ENCODE measurements at regions not wholly inside any gene's neighbourhood (a gene's known extent, or its start where the extent isn't known, plus 50 kb on each side); places are given as distances from the start of the nearest gene placed in this dataset.

DNA sequence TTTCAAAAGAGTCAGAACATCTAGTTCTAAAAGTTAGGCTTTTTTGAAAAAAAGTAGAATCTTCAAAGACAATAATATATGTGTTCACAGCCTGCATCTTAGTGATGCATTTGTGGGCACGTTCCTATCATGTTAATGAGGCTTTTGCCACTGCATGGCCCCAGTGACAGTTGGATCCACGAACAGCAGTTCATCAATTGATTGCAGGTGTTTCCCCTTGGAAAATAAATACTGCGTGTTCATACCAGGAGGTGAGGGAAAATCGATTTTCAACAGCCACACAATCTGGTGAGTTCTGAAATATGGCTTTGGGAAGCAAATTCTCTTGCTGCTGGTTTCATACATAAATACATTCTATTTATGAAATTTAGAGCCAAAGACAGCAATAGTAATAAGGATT is 343.8 kb upstream of the SLC10A2 start:
- no peak for TF ChIP-seq CTCF (IDR thresholded peaks at IDR 0.05; ENCODE audit: poor library complexity)
- no peak for TF ChIP-seq EZH2 (IDR thresholded peaks at IDR 0.05; ENCODE audit: borderline replicate concordance)
- no peak for TF ChIP-seq EZH2phosphoT487 (IDR thresholded peaks at IDR 0.05; ENCODE audit: low read depth, severe bottlenecking, unreplicated experiment)

Measured in hepatocyte (in vitro differentiated cells).